ENCODE measurements at regions not wholly inside any gene's neighbourhood (a gene's known extent, or its start where the extent isn't known, plus 50 kb on each side); places are given as distances from the start of the nearest gene placed in this dataset.
"Not testable (repeated sequence)": the region's sequence is repeated elsewhere in the genome, so short reads cannot be mapped to it uniquely, and the experiment has no call there.

GRCh38 chr5:116945613-116946382 lies 371.2 kb upstream of the SEMA6A start:
- not testable (repeated sequence) for TF ChIP-seq CTCF, POLR2A (IDR thresholded peaks at IDR 0.05)
